BLaER1 (cell line): ENCODE measurements at regions not wholly inside any gene's neighbourhood (a gene's known extent, or its start where the extent isn't known, plus 50 kb on each side); places are given as distances from the start of the nearest gene placed in this dataset.
"Not testable (repeated sequence)": the region's sequence is repeated elsewhere in the genome, so short reads cannot be mapped to it uniquely, and the experiment has no call there.

ENCODE experiments used
- H3K27ac ChIP-seq: shearing (Covaris generic); formaldehyde crosslinking; 2 replicates; pipeline ENCODE4 v1.8.1; 2022
- H3K27me3 ChIP-seq: shearing (Covaris generic); formaldehyde crosslinking; 2 replicates; pipeline ENCODE4 v1.8.1; 2022
- H3K36me3 ChIP-seq: shearing (Covaris generic); formaldehyde crosslinking; 2 replicates; pipeline ENCODE4 v1.8.1; 2022
- H3K4me1 ChIP-seq: shearing (Covaris generic); formaldehyde crosslinking; 2 replicates; pipeline ENCODE4 v1.8.1; 2022
- H3K4me2 ChIP-seq: shearing (Covaris generic); formaldehyde crosslinking; 2 replicates; pipeline ENCODE4 v1.8.1; 2022
- H3K4me3 ChIP-seq: shearing (Covaris generic); formaldehyde crosslinking; 2 replicates; pipeline ENCODE4 v1.8.1; 2022
- H3K9ac ChIP-seq: shearing (Covaris generic); formaldehyde crosslinking; 2 replicates; pipeline ENCODE4 v1.8.1; 2022
- H3K9me3 ChIP-seq: shearing (Covaris generic); formaldehyde crosslinking; 2 replicates; pipeline ENCODE4 v1.8.1; 2022
- H4K20me1 ChIP-seq: shearing (Covaris generic); formaldehyde crosslinking; 2 replicates; pipeline ENCODE4 v1.8.1; 2022
- Cebpa-rat ChIP-seq: shearing (Covaris generic); IDR thresholded peaks from 2 replicates; pipeline ENCODE4 v1.8.1; 2022

GRCh38 chr1:164131949-164132348 lies 427.0 kb upstream of the PBX1 start:
- no peaks in the 10 kb centered on the region for H3K27me3 ChIP-seq
- no peak for TF ChIP-seq Cebpa-rat
- no peak overlapping the region for H3K4me2 ChIP-seq

DNA sequence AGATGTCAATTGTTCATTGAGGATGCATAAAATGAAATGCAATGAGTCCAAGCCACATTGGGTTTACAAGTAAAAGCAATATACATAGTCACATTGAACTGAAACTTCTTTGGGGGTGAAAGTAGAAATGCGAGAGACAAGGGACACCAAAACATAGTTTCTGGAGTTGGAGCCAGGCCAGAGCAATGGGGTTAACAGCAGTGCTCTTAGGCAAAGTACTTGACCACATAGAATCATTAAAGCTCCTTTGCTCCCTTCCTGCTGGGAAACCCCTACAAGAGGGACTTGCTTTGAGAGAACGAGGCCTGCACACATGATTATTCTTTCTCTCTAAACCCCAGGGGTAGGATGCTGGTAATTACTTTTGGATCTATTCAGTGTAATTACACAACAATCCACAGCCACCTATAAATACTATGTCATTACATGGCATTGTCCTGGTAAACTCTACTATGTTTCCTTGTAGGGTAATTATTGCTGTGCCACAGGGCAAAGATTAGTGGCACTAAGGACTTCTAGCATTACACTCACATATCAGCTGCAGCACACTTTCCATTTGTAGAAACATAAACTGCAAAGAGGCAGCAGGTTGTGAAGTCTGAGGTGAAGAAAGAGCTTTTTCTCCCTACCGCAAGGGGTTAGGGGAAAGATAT lies 421.6 kb upstream of the PBX1 start:
- TF ChIP-seq Cebpa-rat: no peak
- H4K20me1 ChIP-seq: no peaks in the 10 kb centered on the region
- no peak overlapping the region for H3K27ac ChIP-seq
- H3K9me3 ChIP-seq: no peaks in the 10 kb centered on the region
- no peaks in the 10 kb centered on the region for H3K36me3 ChIP-seq
- H3K4me2 ChIP-seq: no peak overlapping the region
- no peaks in the 10 kb centered on the region for H3K27me3 ChIP-seq
- no peaks in the 10 kb centered on the region for H3K4me1 ChIP-seq
- no peak overlapping the region for H3K4me3 ChIP-seq
- H3K9ac ChIP-seq: no peak overlapping the region

More at GRCh38 chr1:164131949-164132348, 427.0 kb upstream of the PBX1 start:
- H3K9ac ChIP-seq: no peak overlapping the region
- H3K4me3 ChIP-seq: no peak overlapping the region
- no peaks in the 10 kb centered on the region for H3K36me3 ChIP-seq
- no peaks in the 10 kb centered on the region for H3K9me3 ChIP-seq
- no peaks in the 10 kb centered on the region for H4K20me1 ChIP-seq
- H3K27ac ChIP-seq: no peak overlapping the region
- H3K4me1 ChIP-seq: no peaks in the 10 kb centered on the region

DNA sequence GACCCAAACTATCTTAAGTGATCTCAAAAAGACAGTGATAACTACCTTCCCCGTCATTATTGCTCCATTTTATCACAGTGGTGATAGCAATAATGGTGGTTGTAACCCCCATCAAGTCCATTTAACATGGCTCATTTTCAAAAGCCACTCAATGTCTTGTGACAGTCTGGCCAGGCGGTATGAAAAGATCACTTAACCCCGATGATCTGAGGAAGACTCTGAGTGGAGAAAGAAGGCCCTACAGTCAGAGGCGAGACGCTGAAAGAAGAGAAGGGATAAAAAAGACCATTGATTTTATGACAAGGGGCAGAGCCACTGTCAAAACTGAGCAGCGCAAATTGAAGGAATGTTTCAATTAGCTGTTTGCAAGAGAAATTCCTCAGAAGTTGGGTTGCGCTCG lies 417.2 kb upstream of the PBX1 start:
- H3K4me1 ChIP-seq: no peaks in the 10 kb centered on the region
- H3K27ac ChIP-seq: no peak overlapping the region
- no peak for TF ChIP-seq Cebpa-rat
- H4K20me1 ChIP-seq: no peaks in the 10 kb centered on the region
- no peaks in the 10 kb centered on the region for H3K27me3 ChIP-seq
- H3K4me2 ChIP-seq: no peak overlapping the region
- H3K9ac ChIP-seq: no peak overlapping the region
- no peaks in the 10 kb centered on the region for H3K9me3 ChIP-seq
- no peaks in the 10 kb centered on the region for H3K36me3 ChIP-seq
- H3K4me3 ChIP-seq: no peak overlapping the region

GRCh38 chr1:164154622-164155021 lies 404.4 kb upstream of the PBX1 start:
- Histone ChIP-seq H3K27me3 (no peaks in the 10 kb centered on the region), H3K9ac (no peak overlapping the region), H3K4me1 (no peaks in the 10 kb centered on the region), H3K36me3 (no peaks in the 10 kb centered on the region), H4K20me1 (no peaks in the 10 kb centered on the region), H3K4me3 (no peak overlapping the region), H3K27ac (no peak overlapping the region), H3K4me2 (no peak overlapping the region), H3K9me3 (no peaks in the 10 kb centered on the region)
- no peak for TF ChIP-seq Cebpa-rat

DNA sequence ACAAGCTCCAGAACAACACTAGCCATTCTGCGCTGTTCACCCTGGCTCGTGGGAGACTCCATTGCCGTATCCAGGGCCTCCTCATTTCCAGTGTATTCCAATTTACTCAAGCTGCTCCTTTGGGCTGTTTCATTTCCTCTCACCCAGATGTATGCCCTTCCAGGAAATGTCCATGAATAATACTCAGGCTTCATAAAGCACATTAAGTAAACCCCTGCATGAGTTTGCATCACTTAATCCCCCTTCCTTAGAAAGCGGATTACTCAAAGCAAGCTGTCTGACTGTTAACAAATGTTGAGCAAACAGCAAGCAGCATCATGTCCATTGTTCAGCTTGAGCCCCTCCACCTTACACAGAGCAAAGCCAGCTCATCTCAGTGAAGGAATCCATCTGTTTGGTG lies 403.6 kb upstream of the PBX1 start:
- Histone ChIP-seq H3K27me3 (no peaks in the 10 kb centered on the region), H3K4me2 (no peak overlapping the region), H3K4me1 (no peaks in the 10 kb centered on the region), H3K9me3 (no peaks in the 10 kb centered on the region), H3K36me3 (no peaks in the 10 kb centered on the region), H3K27ac (no peak overlapping the region), H3K4me3 (no peak overlapping the region), H3K9ac (no peak overlapping the region), H4K20me1 (no peaks in the 10 kb centered on the region)
- no peak for TF ChIP-seq Cebpa-rat

DNA sequence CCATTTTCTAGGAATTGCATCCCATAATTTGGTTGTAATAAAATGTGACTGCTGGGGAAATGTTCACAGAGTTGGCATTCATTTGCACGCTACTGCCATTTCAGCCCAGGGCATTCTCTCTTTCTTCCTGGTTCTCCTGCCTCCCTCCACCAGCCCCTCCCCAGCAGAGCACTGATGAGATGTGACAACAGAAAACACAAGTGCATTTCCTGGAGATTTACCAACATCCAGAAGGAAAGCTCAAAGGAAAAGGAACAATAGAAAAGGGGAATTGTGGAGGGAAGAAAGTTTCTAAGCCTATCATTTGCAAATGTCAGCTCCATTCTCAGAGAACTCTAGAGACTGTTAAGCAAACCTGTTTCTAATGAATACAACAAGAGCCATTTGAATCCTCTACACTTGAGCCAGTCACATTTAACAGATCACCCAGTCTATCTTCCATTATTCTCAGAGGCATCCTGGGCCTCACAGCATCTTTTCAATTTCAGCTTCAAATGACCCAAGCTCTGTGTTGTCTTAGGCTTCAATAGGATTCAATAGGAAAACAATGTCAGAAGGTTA lies 395.6 kb upstream of the PBX1 start:
- no peak overlapping the region for H3K9ac ChIP-seq
- no peaks in the 10 kb centered on the region for H3K27me3 ChIP-seq
- H3K36me3 ChIP-seq: no peaks in the 10 kb centered on the region
- H3K4me2 ChIP-seq: no peak overlapping the region
- no peak overlapping the region for H3K4me3 ChIP-seq
- TF ChIP-seq Cebpa-rat: no peak
- no peaks in the 10 kb centered on the region for H3K9me3 ChIP-seq
- H3K4me1 ChIP-seq: no peaks in the 10 kb centered on the region
- H3K27ac ChIP-seq: no peak overlapping the region
- H4K20me1 ChIP-seq: no peaks in the 10 kb centered on the region

- no peak overlapping the region for H3K4me2 ChIP-seq
- H3K4me1 ChIP-seq: no peaks in the 10 kb centered on the region
- H3K9ac ChIP-seq: no peak overlapping the region
- H3K4me3 ChIP-seq: no peak overlapping the region
- H3K27ac ChIP-seq: no peak overlapping the region
- no peaks in the 10 kb centered on the region for H4K20me1 ChIP-seq
- H3K27me3 ChIP-seq: no peaks in the 10 kb centered on the region
- TF ChIP-seq Cebpa-rat: no peak
- no peaks in the 10 kb centered on the region for H3K9me3 ChIP-seq
- no peaks in the 10 kb centered on the region for H3K36me3 ChIP-seq
Observed at GRCh38 chr1:164165466-164165865, 393.5 kb upstream of the PBX1 start.

DNA sequence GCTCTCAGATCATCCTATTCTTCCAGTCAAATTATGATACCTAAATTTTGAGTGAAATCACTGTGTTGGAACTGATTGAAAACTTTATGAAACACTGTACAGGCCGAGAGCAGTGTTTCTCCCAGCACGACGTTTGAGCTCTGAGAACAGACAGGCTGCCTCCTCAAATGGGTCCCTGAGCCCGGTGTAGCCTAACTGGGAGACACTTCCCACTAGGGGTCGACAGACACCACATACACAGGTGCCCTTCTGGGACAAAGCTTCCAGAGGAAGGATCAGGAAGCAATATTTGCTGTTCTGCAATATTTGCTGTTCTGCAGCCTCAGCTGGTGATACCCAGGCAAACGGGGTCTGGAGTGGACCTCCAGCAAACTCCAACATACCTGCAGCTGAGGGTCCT lies 392.5 kb upstream of the PBX1 start:
- H3K9ac ChIP-seq, H3K27me3 ChIP-seq, H3K4me2 ChIP-seq, H4K20me1 ChIP-seq, H3K27ac ChIP-seq, H3K4me3 ChIP-seq, H3K36me3 ChIP-seq, H3K4me1 ChIP-seq, H3K9me3 ChIP-seq: not testable (repeated sequence)

DNA sequence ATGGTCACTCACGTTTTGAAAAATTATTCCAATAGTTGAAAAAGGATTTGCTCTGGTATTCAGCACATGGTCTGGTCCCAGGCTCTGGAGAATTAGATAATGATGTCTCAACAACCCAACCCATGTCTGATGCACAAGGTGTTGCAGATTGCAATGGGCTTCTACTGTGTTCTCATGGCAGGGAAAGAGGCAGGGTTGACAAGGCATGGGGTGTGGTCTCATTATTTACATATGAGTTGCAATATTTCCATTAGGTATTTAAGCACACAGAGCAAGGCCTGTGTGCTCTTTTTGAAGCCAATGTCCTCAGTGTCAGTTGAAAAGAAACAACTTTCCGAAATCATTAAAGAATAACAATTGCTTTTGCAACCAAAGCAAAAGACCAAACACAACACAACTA lies 381.9 kb upstream of the PBX1 start:
- H3K36me3 ChIP-seq: no peaks in the 10 kb centered on the region
- H3K27ac ChIP-seq: no peak overlapping the region
- no peaks in the 10 kb centered on the region for H3K4me1 ChIP-seq
- no peak for TF ChIP-seq Cebpa-rat
- H3K4me2 ChIP-seq: no peak overlapping the region
- H4K20me1 ChIP-seq: no peaks in the 10 kb centered on the region
- H3K9ac ChIP-seq: no peak overlapping the region
- H3K27me3 ChIP-seq: no peaks in the 10 kb centered on the region
- H3K9me3 ChIP-seq: no peaks in the 10 kb centered on the region
- no peak overlapping the region for H3K4me3 ChIP-seq

GRCh38 chr1:164180824-164181223 lies 378.2 kb upstream of the PBX1 start:
- no peaks in the 10 kb centered on the region for H3K27me3 ChIP-seq
- H3K4me3 ChIP-seq: no peak overlapping the region
- no peak overlapping the region for H3K4me2 ChIP-seq
- no peaks in the 10 kb centered on the region for H3K36me3 ChIP-seq
- H3K9me3 ChIP-seq: no peaks in the 10 kb centered on the region
- H3K27ac ChIP-seq: no peak overlapping the region
- no peak overlapping the region for H3K9ac ChIP-seq
- no peaks in the 10 kb centered on the region for H4K20me1 ChIP-seq
- TF ChIP-seq Cebpa-rat: no peak
- H3K4me1 ChIP-seq: no peaks in the 10 kb centered on the region
